Mesenchymal stem cell (in vitro differentiated cells and primary cell): ENCODE measurements at regions not wholly inside any gene's neighbourhood (a gene's known extent, or its start where the extent isn't known, plus 50 kb on each side); places are given as distances from the start of the nearest gene placed in this dataset.

ENCODE experiments used
- DNase-seq: peaks from one replicate; pipeline ENCODE4 v3.0.0-alpha.2; 2013
- H2AFZ ChIP-seq: one replicate; pipeline ENCODE4 v1.6.1; 2013; ENCODE audit warnings: low read depth, mild to moderate bottlenecking, control low read depth, inconsistent platforms, low read length, moderate library complexity
- H2AK5ac ChIP-seq: 2 replicates; pipeline ENCODE4 v1.6.1; 2013; ENCODE audit warnings: low read length, moderate library complexity, mild to moderate bottlenecking, inconsistent platforms; ENCODE audit not compliant: severe bottlenecking
- H2BK120ac ChIP-seq: one replicate; pipeline ENCODE4 v1.6.1; 2013; ENCODE audit warnings: low read depth, mild to moderate bottlenecking, inconsistent platforms, low read length, moderate library complexity
- H2BK12ac ChIP-seq, 2 experiments: one replicate each; pipeline ENCODE4 v1.6.1; 2013; ENCODE audit warnings: inconsistent platforms in 2 of 2, low read length in 2 of 2, mild to moderate bottlenecking in 2 of 2, moderate library complexity in 2 of 2, control low read depth in 1 of 2
- H2BK15ac ChIP-seq: one replicate; pipeline ENCODE4 v1.6.1; 2013; ENCODE audit warnings: mild to moderate bottlenecking, low read depth, inconsistent platforms; ENCODE audit not compliant: poor library complexity, severe bottlenecking
- H2BK5ac ChIP-seq: 2 replicates; pipeline ENCODE4 v1.6.1; 2013; ENCODE audit warnings: low read depth, mild to moderate bottlenecking, low read length, control low read depth, inconsistent platforms; ENCODE audit not compliant: poor library complexity, severe bottlenecking
- H3K14ac ChIP-seq, 2 experiments: one replicate each; pipeline ENCODE4 v1.6.1; 2013; ENCODE audit warnings: inconsistent platforms in 2 of 2, low read length in 2 of 2, control low read depth in 1 of 2, mild to moderate bottlenecking in 1 of 2, moderate library complexity in 1 of 2
- H3K18ac ChIP-seq, 2 experiments: one replicate each; pipeline ENCODE4 v1.6.1; 2013; ENCODE audit warnings: inconsistent platforms in 2 of 2, low read length in 2 of 2, control low read depth in 1 of 2, low read depth in 1 of 2, mild to moderate bottlenecking in 1 of 2
- H3K23ac ChIP-seq, 2 experiments: one replicate each; pipeline ENCODE4 v1.6.1; 2013; ENCODE audit warnings: inconsistent platforms in 2 of 2, low read length in 2 of 2, mild to moderate bottlenecking in 2 of 2, moderate library complexity in 2 of 2, control low read depth in 1 of 2
- H3K27ac ChIP-seq: 2 replicates; pipeline ENCODE4 v1.5.1; 2013; ENCODE audit warnings: mild to moderate bottlenecking, moderate library complexity, low read length, control low read depth, inconsistent platforms; ENCODE audit not compliant: poor library complexity, severe bottlenecking
- H3K27me3 ChIP-seq, 2 experiments: 2 replicates each; pipeline versions ENCODE4 v1.6.1 to v1.7.0; 2013; ENCODE audit warnings: low read length in 2 of 2, mild to moderate bottlenecking in 2 of 2, moderate library complexity in 2 of 2, control low read depth in 1 of 2, inconsistent platforms in 1 of 2; ENCODE audit not compliant: control insufficient read depth in 1 of 2, insufficient read depth in 1 of 2
- H3K36me3 ChIP-seq, 2 experiments: 2 replicates each; pipeline versions ENCODE4 v1.6.1 to v1.7.0; 2013; ENCODE audit warnings: low read length in 2 of 2, control low read depth in 1 of 2, inconsistent platforms in 1 of 2, low read depth in 1 of 2, mild to moderate bottlenecking in 1 of 2; ENCODE audit not compliant: insufficient read depth in 2 of 2, control insufficient read depth in 1 of 2
- H3K4ac ChIP-seq, 2 experiments: one replicate each; pipeline ENCODE4 v1.6.1; 2013; ENCODE audit warnings: inconsistent platforms in 2 of 2, low read length in 2 of 2, mild to moderate bottlenecking in 2 of 2, moderate library complexity in 2 of 2, control low read depth in 1 of 2, low read depth in 1 of 2
- H3K4me1 ChIP-seq: 2 replicates; pipeline ENCODE4 v1.6.1; 2013; ENCODE audit warnings: low read depth, low read length, control low read depth; ENCODE audit not compliant: control insufficient read depth, insufficient read depth
- H3K4me2 ChIP-seq: 2 replicates; pipeline ENCODE4 v1.6.1; 2013; ENCODE audit warnings: low read length, mild to moderate bottlenecking, inconsistent platforms; ENCODE audit not compliant: poor library complexity, severe bottlenecking
- H3K4me3 ChIP-seq, 2 experiments: 2 replicates each; pipeline versions ENCODE4 v1.5.1 to v1.7.0; 2013; ENCODE audit warnings: low read length in 2 of 2, mild to moderate bottlenecking in 2 of 2, control low read depth in 1 of 2, low read depth in 1 of 2; ENCODE audit not compliant: insufficient read depth in 1 of 2
- H3K79me1 ChIP-seq: replicated peaks from 2 replicates; pipeline ENCODE4 v1.6.1; 2013; ENCODE audit warnings: mild to moderate bottlenecking, control low read depth, low read length, inconsistent platforms; ENCODE audit not compliant: poor library complexity, severe bottlenecking
- H3K9ac ChIP-seq: 2 replicates; pipeline ENCODE4 v1.7.0; 2013; ENCODE audit warnings: mild to moderate bottlenecking, low read length, moderate library complexity
- H3K9me3 ChIP-seq: 2 replicates; pipeline ENCODE4 v1.7.0; 2013; ENCODE audit warnings: mild to moderate bottlenecking, low read length; ENCODE audit not compliant: control insufficient read depth
- H4K8ac ChIP-seq: one replicate; pipeline ENCODE4 v1.6.1; 2013; ENCODE audit warnings: inconsistent platforms, mild to moderate bottlenecking, low read length, moderate library complexity
- H4K91ac ChIP-seq: one replicate; pipeline ENCODE4 v1.6.1; 2013; ENCODE audit warnings: mild to moderate bottlenecking, low read length, inconsistent platforms
- WGBS: methylation state at CpG from one replicate; pipeline ENCODE4 v1.1.7; 2013; ENCODE audit warnings: mixed read lengths; 5-methylcytosine and 5-hydroxymethylcytosine counted together

DNA sequence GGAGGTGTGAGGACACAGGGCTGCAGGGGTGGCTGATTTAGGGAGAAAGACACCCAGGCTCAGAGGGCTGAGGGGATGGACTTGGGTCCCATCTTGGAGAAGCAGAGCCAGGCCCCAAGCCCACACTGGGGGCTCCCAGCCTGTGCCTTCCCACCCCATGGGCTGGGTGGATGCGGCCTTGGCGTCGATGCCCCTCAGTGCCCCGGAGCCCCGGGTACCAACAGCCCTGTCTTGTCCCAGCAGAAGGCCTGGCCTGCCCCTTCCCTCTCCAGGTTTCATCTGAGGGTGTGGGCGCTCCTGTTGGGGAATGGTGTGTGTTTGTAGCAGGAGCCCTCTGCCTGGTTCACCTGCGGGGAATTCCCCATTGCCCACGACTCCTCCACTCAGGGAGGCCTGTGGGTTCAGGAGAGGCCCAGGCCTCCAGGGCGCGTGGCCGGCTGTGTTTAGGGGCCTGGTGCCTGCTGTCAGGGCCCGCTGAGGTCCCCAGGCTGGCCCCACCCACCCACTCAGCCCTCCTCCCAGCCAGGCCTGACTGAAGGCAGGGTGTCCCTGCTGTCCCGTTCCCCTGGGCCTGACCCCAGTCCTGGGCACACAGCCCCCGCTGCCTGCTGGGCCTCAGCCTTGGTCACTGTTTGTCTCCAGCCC, 51.1 kb upstream of the BEGAIN start:
- no peak overlapping the region for H3K4me3 ChIP-seq
- WGBS: 98% methylated on average over 13 of the region's 14 CpGs
- H4K8ac ChIP-seq: no peak overlapping the region

DNA sequence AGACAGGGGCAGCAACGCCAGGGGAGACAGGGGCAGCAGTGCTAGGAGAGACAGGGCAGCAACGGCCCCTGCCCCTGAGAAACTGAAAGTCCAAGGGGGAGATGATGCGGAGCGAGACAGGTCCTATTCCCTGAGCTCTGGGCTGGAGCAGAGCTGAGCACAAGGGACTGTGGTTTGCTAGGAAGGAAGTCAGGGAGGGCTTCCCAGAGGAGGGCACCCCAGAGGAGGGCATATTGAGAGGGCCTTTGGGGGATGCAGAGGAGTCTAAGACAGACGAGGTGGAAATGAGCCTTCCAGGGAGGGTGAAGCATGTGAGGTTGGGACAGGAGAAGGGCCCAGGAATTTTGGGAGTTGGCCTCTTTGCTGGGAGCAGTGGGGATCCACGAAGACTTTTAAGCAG, 52.1 kb upstream of the BEGAIN start:
- no peak overlapping the region for H4K8ac ChIP-seq
- H3K27me3 ChIP-seq: peaks cover 2 to 60% of the 10 kb centered on the region in 2 experiments
- H2BK5ac ChIP-seq: no peak overlapping the region
- no peak overlapping the region for H2BK120ac ChIP-seq
- no peak overlapping the region for H3K4me2 ChIP-seq
- no peak overlapping the region for H3K18ac ChIP-seq
- WGBS: 89% methylated on average over 6 of the region's 6 CpGs
- no peak overlapping the region for H3K4me3 ChIP-seq
- no peak overlapping the region for H2BK12ac ChIP-seq
- H3K14ac ChIP-seq: no peak overlapping the region
- no peak for DNase-seq
- no peak overlapping the region for H3K27ac ChIP-seq
- no peak overlapping the region for H3K23ac ChIP-seq
- H3K9ac ChIP-seq: no peak overlapping the region
- no peak overlapping the region for H4K91ac ChIP-seq
- H2AK5ac ChIP-seq: peak overlapping the region; percentile 11
- H3K4ac ChIP-seq: no peak overlapping the region
- no peaks in the 10 kb centered on the region for H3K79me1 ChIP-seq
- no peak overlapping the region for H2AFZ ChIP-seq
- no peaks in the 10 kb centered on the region for H3K36me3 ChIP-seq
- no peaks in the 10 kb centered on the region for H3K9me3 ChIP-seq
- peaks cover 32% of the 10 kb centered on the region for H3K4me1 ChIP-seq
- H2BK15ac ChIP-seq: no peak overlapping the region

More for the DNA sequence above, 51.1 kb upstream of the BEGAIN start:
- no peak overlapping the region for H2BK12ac ChIP-seq
- no peak overlapping the region for H4K91ac ChIP-seq
- peaks cover 30% of the 10 kb centered on the region for H3K4me1 ChIP-seq
- H3K18ac ChIP-seq: no peak overlapping the region
- no peak overlapping the region for H3K14ac ChIP-seq
- H2BK5ac ChIP-seq: no peak overlapping the region
- no peak overlapping the region for H3K9ac ChIP-seq
- H2BK120ac ChIP-seq: no peak overlapping the region
- no peak overlapping the region for H3K4me2 ChIP-seq
- no peak overlapping the region for H2AK5ac ChIP-seq
- H3K79me1 ChIP-seq: no peaks in the 10 kb centered on the region
- no peak overlapping the region for H2BK15ac ChIP-seq
- H2AFZ ChIP-seq: no peak overlapping the region
- H3K27me3 ChIP-seq: peaks cover 4 to 64% of the 10 kb centered on the region in 2 experiments
- DNase-seq: no peak
- no peaks in the 10 kb centered on the region for H3K36me3 ChIP-seq
- no peak overlapping the region for H3K27ac ChIP-seq
- no peak overlapping the region for H3K4ac ChIP-seq
- no peak overlapping the region for H3K23ac ChIP-seq
- H3K9me3 ChIP-seq: no peaks in the 10 kb centered on the region

DNA sequence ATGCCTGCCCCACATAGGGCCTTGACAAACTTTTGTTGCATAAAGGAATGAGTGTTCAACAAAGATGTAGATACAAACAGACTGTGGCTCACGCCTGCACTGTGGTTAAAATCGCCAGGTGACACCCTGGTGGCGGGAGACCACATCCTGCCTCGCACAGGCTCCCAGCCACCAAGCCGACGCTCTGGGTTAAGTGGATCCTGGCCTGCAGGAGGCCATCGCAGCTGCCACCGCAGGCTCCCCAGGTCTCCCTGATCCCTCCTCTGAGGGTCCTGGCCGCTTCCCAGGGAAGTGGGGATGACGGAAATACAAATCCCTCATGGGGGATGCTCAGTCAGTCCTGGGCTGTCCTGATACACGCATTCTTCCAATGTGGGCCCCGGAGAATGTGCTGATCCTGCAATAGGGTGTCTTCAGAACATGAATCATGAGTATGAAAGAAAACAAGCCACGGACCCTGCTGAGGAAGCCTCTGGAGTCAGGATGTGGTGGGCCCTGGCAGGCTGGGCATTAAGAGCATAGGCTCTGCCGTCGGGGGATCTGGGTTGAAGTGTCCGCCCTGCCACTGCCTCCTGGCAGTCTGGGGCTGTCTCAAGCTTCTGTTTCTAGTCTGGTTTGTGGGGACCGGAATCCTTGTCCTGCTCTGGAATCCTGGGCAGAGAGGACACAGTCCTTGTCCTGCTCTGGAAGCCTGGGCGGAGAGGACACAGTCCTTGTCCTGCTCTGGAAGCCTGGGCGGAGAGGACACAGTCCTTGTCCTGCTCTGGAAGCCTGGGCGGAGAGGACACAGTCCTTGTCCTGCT, 53.5 kb upstream of the BEGAIN start:
- H3K36me3 ChIP-seq: no peaks in the 10 kb centered on the region
- H3K27me3 ChIP-seq: peaks cover 0 to 57% of the 10 kb centered on the region in 2 experiments
- no peak overlapping the region for H3K4ac ChIP-seq
- H2BK15ac ChIP-seq: no peak overlapping the region
- H3K23ac ChIP-seq: no peak overlapping the region
- peak; percentile 40 for DNase-seq
- peak overlapping the region; percentile 11 for H3K4me2 ChIP-seq
- no peaks in the 10 kb centered on the region for H3K79me1 ChIP-seq
- no peak overlapping the region for H4K8ac ChIP-seq
- no peak overlapping the region for H2AK5ac ChIP-seq
- no peak overlapping the region for H2AFZ ChIP-seq
- no peak overlapping the region for H3K18ac ChIP-seq
- peak overlapping the region; percentile 66 for H3K27ac ChIP-seq
- H2BK120ac ChIP-seq: no peak overlapping the region
- no peak overlapping the region for H2BK5ac ChIP-seq
- 62% methylated on average over 20 of the region's 20 CpGs for WGBS
- no peaks in the 10 kb centered on the region for H3K9me3 ChIP-seq
- H4K91ac ChIP-seq: no peak overlapping the region
- H3K14ac ChIP-seq: peak overlapping the region in 1 of 2 experiments; percentile 42
- peaks cover 39% of the 10 kb centered on the region for H3K4me1 ChIP-seq
- no peak overlapping the region for H2BK12ac ChIP-seq
- H3K4me3 ChIP-seq: no peak overlapping the region
- no peak overlapping the region for H3K9ac ChIP-seq

DNA sequence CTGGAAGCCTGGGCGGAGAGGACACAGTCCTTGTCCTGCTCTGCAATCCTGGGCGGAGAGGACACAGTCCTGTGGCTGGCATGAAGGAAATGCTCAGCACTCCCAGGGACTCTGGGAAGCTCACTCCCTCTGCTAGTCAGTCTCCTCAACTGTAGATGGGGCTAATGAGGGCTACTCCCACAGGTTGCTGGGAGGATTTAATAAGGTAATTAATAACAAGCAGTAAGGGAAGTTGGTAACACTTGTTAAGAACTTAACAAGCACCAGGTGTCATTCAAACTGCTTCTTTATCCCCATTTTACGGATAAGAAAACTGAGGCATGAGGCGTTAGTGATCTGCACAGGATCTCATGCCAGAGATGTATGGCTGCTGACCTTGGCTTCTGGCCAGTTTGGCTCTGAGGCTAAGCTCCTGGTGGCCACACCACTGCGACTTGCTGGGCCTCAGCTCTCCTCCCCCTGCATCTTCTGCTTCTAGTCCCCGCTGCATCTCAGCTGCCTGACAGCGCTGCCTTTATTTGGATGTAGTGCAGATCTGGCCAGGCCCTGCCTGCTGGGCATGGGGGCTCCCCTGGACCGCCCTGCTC, 54.1 kb upstream of the BEGAIN start:
- no peak overlapping the region for H4K8ac ChIP-seq
- no peak overlapping the region for H3K18ac ChIP-seq
- no peak for DNase-seq
- H2AK5ac ChIP-seq: peak overlapping the region; percentile 34
- H3K14ac ChIP-seq: peak overlapping the region in 1 of 2 experiments; percentile 9
- no peaks in the 10 kb centered on the region for H3K36me3 ChIP-seq
- 82% methylated on average over 8 of the region's 8 CpGs for WGBS
- H3K27me3 ChIP-seq: peaks cover 0 to 52% of the 10 kb centered on the region in 2 experiments
- no peaks in the 10 kb centered on the region for H3K79me1 ChIP-seq
- H3K4me2 ChIP-seq: no peak overlapping the region
- H3K27ac ChIP-seq: peak overlapping the region; percentile 66
- H4K91ac ChIP-seq: no peak overlapping the region
- no peak overlapping the region for H2BK15ac ChIP-seq
- H2BK12ac ChIP-seq: no peak overlapping the region
- no peak overlapping the region for H3K23ac ChIP-seq
- no peak overlapping the region for H3K4ac ChIP-seq
- H2AFZ ChIP-seq: no peak overlapping the region
- H2BK120ac ChIP-seq: no peak overlapping the region
- H3K4me1 ChIP-seq: peaks cover 39% of the 10 kb centered on the region
- H3K4me3 ChIP-seq: no peak overlapping the region
- H3K9me3 ChIP-seq: no peaks in the 10 kb centered on the region
- H3K9ac ChIP-seq: no peak overlapping the region
- H2BK5ac ChIP-seq: peak overlapping the region; percentile 26
